ENCODE measurements at regions not wholly inside any gene's neighbourhood (a gene's known extent, or its start where the extent isn't known, plus 50 kb on each side); places are given as distances from the start of the nearest gene placed in this dataset.
"Not testable (repeated sequence)": the region's sequence is repeated elsewhere in the genome, so short reads cannot be mapped to it uniquely, and the experiment has no call there.

- H3K4me3 ChIP-seq (ENCODE audit: low read depth, low read length) = no peak overlapping the region
- no peak for TF ChIP-seq CTCF (IDR thresholded peaks at IDR 0.05; ENCODE audit: insufficient read depth, low read length)
- no peak for DNase-seq (ENCODE audit: low read depth)
These were observed 114.0 kb upstream of the LNX1 start for GRCh38 chr4:53705151-53705764.

GRCh38 chr4:53704329-53704728, 113.0 kb upstream of the LNX1 start:
- no peak for TF ChIP-seq CTCF (IDR thresholded peaks at IDR 0.05; ENCODE audit: insufficient read depth, low read length)

GRCh38 chr4:53703267-53703655, 112.0 kb upstream of the LNX1 start:
- H3K4me3 ChIP-seq (ENCODE audit: low read depth, low read length) = no peak overlapping the region
- no peak for TF ChIP-seq CTCF (IDR thresholded peaks at IDR 0.05; ENCODE audit: insufficient read depth, low read length)
- DNase-seq (ENCODE audit: low read depth) = no peak

More at GRCh38 chr4:53704329-53704728, 113.0 kb upstream of the LNX1 start:
- no peak overlapping the region for H3K4me3 ChIP-seq (ENCODE audit: low read depth, low read length)
- DNase-seq (ENCODE audit: low read depth) = no peak

- TF ChIP-seq CTCF (IDR thresholded peaks at IDR 0.05; ENCODE audit: insufficient read depth, low read length) = peak; percentile 14
- peak; percentile 85 for DNase-seq (ENCODE audit: low read depth)
- no peak overlapping the region for H3K4me3 ChIP-seq (ENCODE audit: low read depth, low read length)
These were observed 111.3 kb upstream of the LNX1 start for GRCh38 chr4:53702334-53703266.

GRCh38 chr4:53701260-53701659, 110.0 kb upstream of the LNX1 start:
- not testable (repeated sequence) for DNase-seq (ENCODE audit: low read depth); H3K4me3 ChIP-seq (ENCODE audit: low read depth, low read length)

- not testable (repeated sequence) for DNase-seq (ENCODE audit: low read depth)
These were observed 108.0 kb upstream of the LNX1 start for GRCh38 chr4:53699310-53699709.

GRCh38 chr4:53697016-53697685, 105.9 kb upstream of the LNX1 start:
- H3K4me3 ChIP-seq (ENCODE audit: low read depth, low read length) = no peak overlapping the region
- peak; percentile 51 for DNase-seq (ENCODE audit: low read depth)
- TF ChIP-seq CTCF (IDR thresholded peaks at IDR 0.05; ENCODE audit: insufficient read depth, low read length) = no peak

More at GRCh38 chr4:53699310-53699709, 108.0 kb upstream of the LNX1 start:
- not testable (repeated sequence) for H3K4me3 ChIP-seq (ENCODE audit: low read depth, low read length)

Data from fibroblast of the aortic adventitia (primary cell).